Transverse colon (tissue), 4 donors: ENCODE measurements at regions not wholly inside any gene's neighbourhood (a gene's known extent, or its start where the extent isn't known, plus 50 kb on each side); places are given as distances from the start of the nearest gene placed in this dataset.

Experiments used
- EP300 ChIP-seq: sonication (generic); formaldehyde crosslinking; IDR thresholded peaks from one replicate; pipeline ENCODE4 v1.6.1; 2017; ENCODE audit warnings: antibody characterized with exemption, low read depth
- POLR2A ChIP-seq: fragments of 450-650 bp; IDR thresholded peaks from one replicate; pipeline ENCODE4 v1.6.1; 2016; ENCODE audit warnings: antibody characterized with exemption, mild to moderate bottlenecking, moderate library complexity
- POLR2AphosphoS5 ChIP-seq, 3 donors: sonication (generic); formaldehyde crosslinking; IDR thresholded peaks; one replicate each; pipeline ENCODE4 v1.6.1; 2016; ENCODE audit warnings: antibody characterized with exemption in 3 of 3
- TF ChIP-seq, protein P1 (sequence below), 5 experiments: fragments of 200-600 bp in 3 of 5; fragments of 450-650 bp in 2 of 5; sonication (generic) in 3 of 5; IDR thresholded peaks; 1 replicate in 2 of 5; 2 replicates in 3 of 5; pipeline ENCODE4 v1.5.1; 2016 to 2017; ENCODE audit warnings: antibody characterized with exemption in 5 of 5, inconsistent platforms in 3 of 5, mild to moderate bottlenecking in 2 of 5, moderate library complexity in 1 of 5

DNA sequence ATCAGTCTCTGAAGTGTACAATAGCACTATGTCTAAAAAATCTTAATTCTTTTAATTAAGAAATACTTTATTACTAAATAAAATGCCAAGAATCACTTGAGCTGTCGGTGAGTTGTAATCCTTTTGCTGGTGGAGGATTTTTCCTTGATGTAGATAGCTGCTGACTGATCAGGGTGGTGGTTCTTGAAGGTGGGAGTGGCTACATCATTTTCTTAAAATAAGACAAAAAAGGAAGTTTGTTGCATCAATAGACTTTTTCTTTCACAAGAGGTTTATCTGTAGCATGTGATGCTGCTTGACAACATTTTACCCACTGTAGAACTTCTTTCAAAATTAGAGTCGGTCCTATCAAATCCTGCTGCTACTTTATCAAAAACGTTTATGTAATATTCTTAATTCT is 68.8 kb upstream of the ZC4H2 start:
- TF ChIP-seq POLR2AphosphoS5 (IDR thresholded peaks at IDR 0.05) (no peak), POLR2A (no peak), EP300 (no peak)
- TF ChIP-seq, protein P1, sequence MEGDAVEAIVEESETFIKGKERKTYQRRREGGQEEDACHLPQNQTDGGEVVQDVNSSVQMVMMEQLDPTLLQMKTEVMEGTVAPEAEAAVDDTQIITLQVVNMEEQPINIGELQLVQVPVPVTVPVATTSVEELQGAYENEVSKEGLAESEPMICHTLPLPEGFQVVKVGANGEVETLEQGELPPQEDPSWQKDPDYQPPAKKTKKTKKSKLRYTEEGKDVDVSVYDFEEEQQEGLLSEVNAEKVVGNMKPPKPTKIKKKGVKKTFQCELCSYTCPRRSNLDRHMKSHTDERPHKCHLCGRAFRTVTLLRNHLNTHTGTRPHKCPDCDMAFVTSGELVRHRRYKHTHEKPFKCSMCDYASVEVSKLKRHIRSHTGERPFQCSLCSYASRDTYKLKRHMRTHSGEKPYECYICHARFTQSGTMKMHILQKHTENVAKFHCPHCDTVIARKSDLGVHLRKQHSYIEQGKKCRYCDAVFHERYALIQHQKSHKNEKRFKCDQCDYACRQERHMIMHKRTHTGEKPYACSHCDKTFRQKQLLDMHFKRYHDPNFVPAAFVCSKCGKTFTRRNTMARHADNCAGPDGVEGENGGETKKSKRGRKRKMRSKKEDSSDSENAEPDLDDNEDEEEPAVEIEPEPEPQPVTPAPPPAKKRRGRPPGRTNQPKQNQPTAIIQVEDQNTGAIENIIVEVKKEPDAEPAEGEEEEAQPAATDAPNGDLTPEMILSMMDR (IDR thresholded peaks at IDR 0.05) = no peak
